ENCODE measurements at regions not wholly inside any gene's neighbourhood (a gene's known extent, or its start where the extent isn't known, plus 50 kb on each side); places are given as distances from the start of the nearest gene placed in this dataset.
A peak's percentile ranks its signal among the peaks of the same experiment; 100 is the strongest.

GRCh38 chr1:59066236-59066635, 230.7 kb upstream of the FGGY start:
- DNase-seq = no peak

DNA sequence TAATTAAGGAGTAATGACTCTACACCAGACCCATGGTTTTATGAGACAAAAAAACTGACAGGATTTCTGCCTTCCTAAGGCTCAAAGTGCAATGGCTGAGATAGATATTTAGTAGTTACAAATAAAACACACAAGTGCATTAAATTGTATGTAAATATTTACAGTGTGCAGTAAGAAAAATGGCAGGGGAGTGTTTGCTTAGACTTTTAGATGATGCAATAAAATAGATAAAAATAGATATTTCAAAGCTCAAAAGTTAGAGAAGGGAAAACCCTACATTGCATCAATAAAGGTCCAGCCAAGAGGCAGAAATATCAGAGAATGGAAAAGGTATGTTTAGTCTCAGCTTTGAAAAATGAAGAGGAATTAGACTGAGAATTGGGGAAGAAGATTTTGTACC, 226.3 kb upstream of the FGGY start:
- DNase-seq = no peak

GRCh38 chr1:59071289-59071688, 225.6 kb upstream of the FGGY start:
- peak; percentile 69 for DNase-seq

DNA sequence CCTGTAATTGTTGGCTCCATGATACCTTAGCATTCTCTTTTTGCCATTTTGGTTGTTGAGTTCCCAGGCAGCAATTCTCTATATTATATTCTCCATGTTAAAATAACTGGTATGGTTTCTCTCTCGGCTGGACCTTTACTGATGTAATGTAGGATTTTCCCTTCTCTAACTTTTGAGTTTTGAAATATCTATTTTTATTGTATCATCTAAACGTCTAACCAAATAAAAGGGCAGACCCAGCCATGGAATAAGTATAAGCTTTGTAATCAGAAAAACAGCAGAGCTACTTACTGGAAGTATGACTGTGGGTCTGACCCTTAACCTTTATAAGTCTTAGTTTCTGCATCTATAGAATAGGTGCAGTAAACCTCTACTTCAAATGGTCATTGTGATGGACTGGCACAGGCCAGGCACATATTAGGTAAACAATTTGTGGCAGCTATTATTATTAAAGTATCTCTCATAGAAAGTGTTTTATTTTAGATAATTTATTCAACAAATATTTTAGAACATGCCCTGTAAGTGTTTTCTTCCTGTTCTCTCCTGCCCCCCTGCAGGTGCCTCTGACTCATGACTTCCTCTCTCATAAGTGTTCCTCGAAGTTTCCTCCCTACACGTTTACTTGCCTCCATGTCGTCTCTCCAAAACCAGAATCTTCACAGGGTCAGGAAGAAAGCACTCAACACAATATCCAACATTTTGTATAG, 224.9 kb upstream of the FGGY start:
- DNase-seq = no peak

- DNase-seq = peak; percentile 28
Measured at GRCh38 chr1:59072583-59072947, 224.3 kb upstream of the FGGY start.

DNA sequence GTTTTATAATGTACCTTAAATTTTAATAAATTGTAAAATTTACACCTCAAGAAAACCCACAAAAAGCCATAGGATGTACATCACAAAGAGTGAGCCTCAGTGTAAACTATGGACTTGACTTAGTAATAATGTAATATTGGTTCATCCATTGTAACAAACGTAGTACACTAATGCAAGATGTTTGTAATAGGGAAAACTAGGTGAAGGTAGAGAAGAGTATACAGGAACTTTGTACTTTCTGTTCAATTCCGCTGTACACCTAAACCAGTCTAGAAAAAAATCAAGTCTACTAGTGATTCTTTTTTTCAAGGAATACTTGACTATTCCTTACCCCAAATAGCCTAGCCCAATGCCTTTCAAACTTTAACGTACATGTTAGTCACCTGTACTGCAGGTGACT, 222.3 kb upstream of the FGGY start:
- DNase-seq = no peak

DNA sequence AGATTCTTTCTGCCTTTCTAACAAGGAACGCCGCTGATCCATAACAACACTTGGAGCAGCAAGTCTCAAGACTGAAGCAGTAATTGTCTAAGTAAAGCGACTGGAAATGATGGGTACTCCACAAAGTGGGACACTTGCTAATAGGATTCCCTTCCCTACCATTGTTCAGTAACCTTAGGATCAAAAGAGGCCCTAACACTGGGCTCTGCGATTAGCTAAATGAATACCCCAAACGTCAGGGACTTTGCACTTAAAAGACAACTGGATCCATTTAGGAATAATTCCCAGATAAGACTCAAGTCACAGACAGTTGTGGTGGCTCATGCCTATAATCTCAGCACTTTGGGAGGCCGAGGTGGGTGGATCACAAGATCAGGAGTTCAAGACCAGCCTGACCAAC, 221.9 kb upstream of the FGGY start:
- no peak for DNase-seq

- no peak for DNase-seq
Measured at GRCh38 chr1:59076612-59077011, 220.3 kb upstream of the FGGY start.

DNA sequence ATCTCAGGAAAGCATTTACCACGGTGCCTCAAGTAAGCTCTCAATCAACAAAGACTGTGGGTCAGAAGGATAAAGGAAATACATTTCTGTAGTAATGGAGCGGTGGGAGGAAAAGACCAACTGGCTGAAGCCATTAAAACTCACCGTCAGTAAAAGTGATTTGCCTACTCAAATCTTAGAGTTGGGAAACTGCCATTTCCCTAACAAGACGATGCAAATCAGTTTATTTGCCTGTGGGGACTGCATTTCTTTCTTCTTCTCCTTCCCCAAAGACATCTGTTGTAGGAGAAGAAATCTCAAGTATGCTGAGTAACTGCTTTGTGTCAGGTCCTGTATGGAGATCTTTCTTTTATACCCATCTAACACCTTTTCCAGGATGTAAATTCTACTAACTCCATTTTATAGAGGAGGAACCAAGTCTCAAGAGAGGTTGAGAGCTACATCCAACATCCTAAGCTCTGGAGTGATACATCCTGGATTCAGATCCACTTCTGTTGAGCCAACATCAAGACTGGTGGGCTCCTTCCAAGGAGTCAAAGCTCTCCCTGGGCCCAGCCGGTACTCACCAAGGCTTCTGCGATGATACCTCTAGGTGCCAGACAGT, 219.3 kb upstream of the FGGY start:
- no peak for DNase-seq

DNA sequence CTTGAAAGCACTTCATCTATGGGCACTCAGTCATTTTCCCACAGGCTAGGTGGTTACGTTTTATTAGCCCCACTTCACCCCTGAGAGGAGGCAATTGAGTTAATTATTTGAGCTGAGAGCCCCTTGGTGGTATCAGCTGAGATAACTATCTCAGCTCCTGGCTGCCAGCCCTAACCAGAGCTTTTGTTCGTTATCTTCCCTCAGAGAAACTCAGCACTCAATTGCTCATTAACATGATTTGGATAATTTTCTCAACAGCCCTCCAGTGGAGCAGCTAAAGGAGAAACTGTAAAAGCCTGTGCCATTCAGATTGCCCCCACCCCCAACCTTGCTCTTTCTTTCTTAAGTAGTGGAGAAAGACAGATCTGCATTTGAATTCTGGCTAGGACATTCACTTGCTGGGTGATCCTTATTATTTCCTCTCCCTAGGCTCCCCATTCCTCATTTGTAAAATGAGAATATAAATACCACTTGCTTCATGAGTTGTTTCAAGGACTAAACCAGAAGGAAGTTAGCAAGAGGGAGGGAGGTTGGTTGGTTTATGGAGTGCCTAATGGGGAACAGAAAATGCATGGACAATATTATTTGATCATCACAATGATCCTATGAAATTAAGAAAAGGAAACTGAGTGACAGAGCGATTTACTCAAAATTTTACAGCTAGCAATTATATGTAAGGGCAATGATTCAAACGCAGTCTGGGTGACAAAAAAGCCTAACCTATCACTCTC, 218.7 kb upstream of the FGGY start:
- peak; percentile 84 for DNase-seq

GRCh38 chr1:59078866-59079265, 218.0 kb upstream of the FGGY start:
- no peak for DNase-seq

DNA sequence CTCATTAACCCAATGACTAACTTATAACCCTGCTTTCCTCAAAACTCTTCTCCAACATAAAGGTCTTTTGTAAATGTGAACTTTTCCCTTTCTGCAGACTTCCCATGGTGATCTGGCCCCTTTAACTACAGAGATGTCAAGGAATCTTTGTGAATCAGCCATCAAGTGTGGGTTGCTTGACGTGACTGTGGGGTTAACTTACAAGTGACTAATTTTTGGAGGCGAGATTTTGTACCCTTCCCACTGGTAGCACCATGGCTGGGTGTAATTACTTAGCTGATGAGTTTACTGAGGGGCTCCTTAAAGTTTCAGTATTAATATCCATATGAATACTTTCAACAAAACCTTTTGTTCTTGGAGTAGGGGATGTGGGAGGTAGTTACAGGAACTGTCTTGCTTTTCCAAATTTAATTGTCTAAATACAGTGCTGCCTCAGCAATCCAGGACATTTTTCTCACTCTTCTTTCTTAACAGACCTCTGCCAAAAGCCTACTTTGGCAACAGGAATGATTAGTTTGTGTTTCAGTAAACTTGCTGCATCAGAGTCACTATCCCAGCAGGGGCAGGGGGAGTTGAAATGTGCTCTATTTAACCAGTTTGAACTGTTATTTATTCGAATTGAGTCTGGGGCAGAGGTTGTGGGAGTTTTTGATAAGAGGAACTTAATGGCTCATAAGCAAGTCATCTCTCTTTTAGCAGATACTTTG, 217.3 kb upstream of the FGGY start:
- DNase-seq = no peak

GRCh38 chr1:59081181-59081580, 215.7 kb upstream of the FGGY start:
- DNase-seq = no peak

DNA sequence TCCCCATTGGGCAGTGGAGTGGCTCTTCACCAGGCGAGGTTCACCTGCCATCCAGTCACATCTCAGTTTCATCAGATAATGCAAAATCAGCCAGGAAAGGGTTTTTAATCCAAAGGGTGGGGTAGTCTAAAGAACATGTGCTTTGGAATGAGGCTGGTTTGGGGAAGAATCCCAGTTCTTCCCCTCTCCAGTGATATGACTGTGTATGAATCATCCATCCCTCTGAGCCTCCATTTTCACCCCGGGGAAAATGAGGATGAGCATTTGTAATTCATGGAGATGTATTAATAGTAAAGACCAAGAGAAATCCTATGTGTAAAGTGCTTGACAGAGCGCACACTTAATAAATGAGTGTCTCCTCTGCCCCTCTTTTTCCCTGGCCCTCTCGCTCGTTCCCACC, 215.1 kb upstream of the FGGY start:
- DNase-seq = no peak

DNA sequence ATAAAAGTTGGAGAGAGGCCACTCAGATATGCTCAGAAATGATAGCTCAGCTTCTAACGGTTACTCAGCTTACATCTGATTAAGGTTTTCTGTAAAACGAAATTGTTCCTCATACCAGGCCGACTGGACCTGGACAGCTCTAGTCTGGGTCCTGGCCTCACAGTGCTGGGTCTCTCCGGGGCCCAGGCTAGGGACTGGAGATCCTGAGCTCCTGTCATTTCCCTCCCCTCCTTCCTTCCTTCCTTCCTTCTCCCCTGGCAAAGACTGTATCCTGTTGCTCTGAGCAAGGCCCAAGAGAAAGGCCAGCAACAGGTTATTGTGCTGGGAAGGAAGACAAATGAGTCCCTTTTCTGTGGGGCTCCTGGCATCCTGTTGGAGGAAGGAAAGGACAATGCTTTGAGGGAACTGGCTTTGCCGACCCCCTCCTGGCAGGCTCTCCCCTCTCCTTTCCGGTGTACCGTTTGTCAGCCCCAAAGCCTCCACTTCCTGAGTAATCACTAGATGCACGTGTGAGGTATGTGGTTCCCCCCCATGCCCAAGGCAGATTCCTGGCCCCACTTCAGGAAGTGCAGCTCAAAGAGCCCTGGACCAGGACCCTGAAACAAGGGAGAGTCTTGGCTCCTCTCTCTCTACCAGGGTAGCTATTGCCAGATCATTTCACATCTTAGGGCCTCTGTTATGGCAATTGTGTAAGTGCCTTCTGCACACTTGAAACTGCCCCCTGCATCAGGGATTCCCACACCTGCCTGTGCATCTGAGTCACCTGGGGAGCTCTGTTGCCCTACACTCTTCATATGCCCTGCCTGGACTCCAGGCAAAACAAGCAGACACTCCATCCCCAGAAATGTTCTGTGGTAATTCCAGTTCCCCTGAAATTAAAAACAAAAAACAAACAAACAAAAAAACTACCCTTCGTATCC, 212.7 kb upstream of the FGGY start:
- DNase-seq = no peak

DNA sequence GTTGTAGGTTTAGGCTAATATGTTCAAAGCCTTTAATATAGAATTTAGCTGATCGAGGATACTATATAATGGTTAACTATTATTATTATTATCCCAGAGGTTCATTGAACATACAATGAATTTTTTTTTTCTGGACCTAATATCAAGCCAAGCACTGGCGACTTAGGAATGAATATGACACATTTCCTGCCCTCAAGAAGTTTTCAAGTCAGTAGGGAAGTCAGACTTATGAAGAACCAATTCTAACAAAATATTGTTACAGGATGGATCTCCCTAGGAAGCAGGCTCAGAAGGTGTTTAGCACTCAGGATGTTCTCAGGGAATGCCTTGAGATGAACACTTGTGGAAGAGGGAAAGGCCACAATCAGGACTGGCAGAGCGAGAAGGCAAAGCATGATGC, 211.8 kb upstream of the FGGY start:
- no peak for DNase-seq

- no peak for DNase-seq
Measured at GRCh38 chr1:59089036-59089798, 207.7 kb upstream of the FGGY start.

DNA sequence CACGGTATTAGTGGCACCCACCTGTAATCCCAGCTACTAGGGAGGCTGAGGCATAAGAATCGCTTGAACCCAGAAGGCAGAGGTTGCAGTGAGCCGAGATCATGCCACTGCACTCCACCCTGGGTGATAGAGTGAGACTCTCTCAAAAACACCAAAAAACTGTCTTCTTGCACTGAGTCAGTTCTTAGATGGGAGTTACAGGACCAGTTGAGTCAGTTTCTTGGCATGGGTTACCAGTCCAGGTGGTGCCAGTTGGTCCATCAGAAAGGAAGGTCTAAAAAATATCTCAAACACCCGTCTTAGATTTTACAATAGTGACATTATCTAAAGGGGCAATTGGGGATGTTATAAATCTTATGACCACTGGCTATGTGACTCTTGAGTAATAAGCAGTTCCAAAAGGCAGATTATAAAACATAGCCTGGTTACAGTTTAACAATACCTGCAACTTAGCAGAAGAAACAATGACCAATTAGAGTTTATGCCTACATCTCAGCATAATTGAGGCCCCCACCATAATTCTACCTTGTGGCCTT, 206.9 kb upstream of the FGGY start:
- DNase-seq = no peak

DNA sequence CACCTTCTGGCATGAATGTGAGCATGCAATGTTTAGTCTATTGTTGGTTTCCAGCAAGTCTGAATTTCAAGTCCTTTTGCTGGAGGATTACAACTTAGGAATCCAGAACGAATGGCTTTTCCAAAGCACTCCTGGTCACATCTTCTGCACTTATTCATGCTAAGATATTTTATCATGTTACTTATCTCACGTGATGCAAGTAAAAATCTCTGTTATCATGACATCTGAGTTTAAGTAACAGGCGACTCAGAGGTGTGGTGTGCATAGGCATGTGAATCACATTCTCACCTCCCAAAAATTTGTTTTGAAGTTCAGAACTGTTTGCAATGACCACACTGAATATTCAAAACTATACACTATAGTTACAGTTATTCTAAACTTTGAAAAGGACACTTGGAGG, 204.8 kb upstream of the FGGY start:
- no peak for DNase-seq

DNA sequence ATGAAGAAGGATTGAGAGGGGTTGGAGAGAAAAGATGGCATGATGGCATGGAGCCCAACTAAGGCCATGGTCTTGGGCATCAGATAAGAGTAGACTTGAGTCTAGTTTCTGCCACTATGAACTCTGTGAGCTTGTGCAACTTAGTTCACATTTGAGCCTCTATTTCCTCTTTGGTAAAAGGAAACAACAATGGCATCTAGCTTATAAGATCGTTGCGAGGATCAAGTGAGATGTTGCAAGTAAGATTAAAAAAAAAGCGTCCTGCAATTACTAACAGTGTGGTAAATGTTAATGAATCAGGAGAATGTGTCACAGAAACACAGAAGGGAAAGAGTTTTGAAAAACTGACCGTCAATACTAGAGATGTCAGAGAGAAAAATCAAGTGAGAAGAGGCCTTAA, 202.9 kb upstream of the FGGY start:
- no peak for DNase-seq

DNA sequence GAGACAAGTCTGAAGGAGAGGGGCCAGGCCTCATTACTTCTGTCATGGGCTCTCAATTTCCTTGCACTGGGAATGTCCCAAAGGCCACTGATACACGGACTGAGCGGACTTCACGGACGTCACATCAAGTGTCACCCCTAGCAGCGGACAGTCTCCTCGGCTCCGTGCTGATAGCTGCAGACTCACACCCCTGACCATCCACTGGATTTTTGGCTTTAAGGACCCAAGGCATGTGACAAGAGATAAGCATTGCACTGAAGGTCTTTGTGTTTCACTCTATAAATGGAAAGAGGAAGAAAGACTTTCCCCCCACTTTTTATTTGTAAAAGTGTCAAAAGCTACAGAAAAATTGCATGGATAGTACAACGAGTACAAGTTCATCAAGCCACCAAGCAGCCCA, 200.4 kb upstream of the FGGY start:
- DNase-seq = no peak

DNA sequence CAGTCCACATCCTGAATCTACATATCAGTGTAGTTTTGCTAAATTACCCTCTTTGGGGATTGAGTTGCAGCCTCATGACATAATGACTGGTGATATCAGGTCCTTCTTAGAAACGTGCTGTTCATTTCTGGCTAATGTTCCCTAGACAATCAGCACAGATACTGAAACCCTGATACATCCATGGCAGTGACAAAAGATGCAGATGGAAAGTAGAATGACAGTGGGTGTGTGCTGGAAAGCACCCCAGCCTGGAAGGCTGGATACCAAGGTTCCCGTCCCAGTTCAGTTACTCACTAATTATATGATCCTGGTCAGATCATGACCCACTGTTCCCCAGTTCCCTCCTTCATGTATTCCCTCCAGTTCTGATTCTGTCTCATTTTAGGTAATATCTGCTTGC, 198.2 kb upstream of the FGGY start:
- no peak for DNase-seq
